Heart left ventricle (tissue), 13 donors: ENCODE measurements at regions not wholly inside any gene's neighbourhood (a gene's known extent, or its start where the extent isn't known, plus 50 kb on each side); places are given as distances from the start of the nearest gene placed in this dataset.

Experiments used
- POLR2A ChIP-seq, 2 donors: fragments of 450-650 bp; IDR thresholded peaks; one replicate each; pipeline ENCODE4 v1.6.1; 2017; ENCODE audit warnings: antibody characterized with exemption in 2 of 2, mild to moderate bottlenecking in 2 of 2, moderate library complexity in 2 of 2
- TF ChIP-seq, protein P1 (sequence below), 12 donors: fragments of 200-600 bp; sonication (generic) in 4 of 12; IDR thresholded peaks; one replicate each; pipeline versions ENCODE4 v1.5.0 to v1.8.0; 2018 to 2022; ENCODE audit warnings: antibody characterized with exemption in 12 of 12, mild to moderate bottlenecking in 5 of 12
- donor health status: ischemic (EF 13 %, LVEDD 7.1; RV severe dilation, severe dysfunction).
- donor health status: DM: no; HTN: yes; CAD: no.
- donor health status: DM: no; HTN: no; CAD: no.
- donor health status: ischemic (EF 25% LVEDD 6.9; RV normal size, moderate dysfunction).
- donor health status: ischemic (EF 25% LVEDD 5.7; RV mildly dilated, moderate dysfunction).
- donor health status: ischemic (EF 35%, LVEDD 5.7; RV mildly dilated, moderate dysfunction).
- donor health status: nonischemic (EF 11% LVEDD 7.7; RV severe dilation, severe dysfunction).
- donor health status: DM: yes; HTN: yes; CAD: no.
- donor health status: PGD.
- donor health status: ischemic (EF 29% LVEDD 5.4; RV normal size, mild dysfunction).
- donor health status: nonischemic (EF 23%, LVEDD 6.1; RV moderate dilation, normal function).

DNA sequence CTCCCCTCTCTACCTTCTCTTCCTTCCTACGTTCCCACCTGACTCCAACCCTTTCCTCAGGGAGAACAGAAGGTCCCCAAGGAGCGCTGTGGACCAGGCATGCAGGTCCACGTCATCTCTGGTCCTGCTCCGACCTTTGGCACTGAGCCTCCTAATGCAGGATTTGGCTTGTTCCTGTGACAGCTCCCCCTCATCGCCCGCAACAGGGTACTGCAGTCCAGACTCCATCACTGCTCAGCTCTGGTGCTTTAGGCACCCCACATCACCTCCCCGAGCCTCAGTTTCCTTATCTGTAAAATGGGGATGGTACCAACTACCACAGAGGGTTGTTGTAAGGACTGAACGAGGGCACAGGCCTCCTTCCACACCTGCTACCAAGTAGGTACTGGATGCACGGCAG, 54.6 kb downstream of the FHIP2A start:
- TF ChIP-seq, protein P1, sequence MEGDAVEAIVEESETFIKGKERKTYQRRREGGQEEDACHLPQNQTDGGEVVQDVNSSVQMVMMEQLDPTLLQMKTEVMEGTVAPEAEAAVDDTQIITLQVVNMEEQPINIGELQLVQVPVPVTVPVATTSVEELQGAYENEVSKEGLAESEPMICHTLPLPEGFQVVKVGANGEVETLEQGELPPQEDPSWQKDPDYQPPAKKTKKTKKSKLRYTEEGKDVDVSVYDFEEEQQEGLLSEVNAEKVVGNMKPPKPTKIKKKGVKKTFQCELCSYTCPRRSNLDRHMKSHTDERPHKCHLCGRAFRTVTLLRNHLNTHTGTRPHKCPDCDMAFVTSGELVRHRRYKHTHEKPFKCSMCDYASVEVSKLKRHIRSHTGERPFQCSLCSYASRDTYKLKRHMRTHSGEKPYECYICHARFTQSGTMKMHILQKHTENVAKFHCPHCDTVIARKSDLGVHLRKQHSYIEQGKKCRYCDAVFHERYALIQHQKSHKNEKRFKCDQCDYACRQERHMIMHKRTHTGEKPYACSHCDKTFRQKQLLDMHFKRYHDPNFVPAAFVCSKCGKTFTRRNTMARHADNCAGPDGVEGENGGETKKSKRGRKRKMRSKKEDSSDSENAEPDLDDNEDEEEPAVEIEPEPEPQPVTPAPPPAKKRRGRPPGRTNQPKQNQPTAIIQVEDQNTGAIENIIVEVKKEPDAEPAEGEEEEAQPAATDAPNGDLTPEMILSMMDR (IDR thresholded peaks at IDR 0.05) = no peak
- no peak for TF ChIP-seq POLR2A (IDR thresholded peaks at IDR 0.05)
